ENCODE measurements at regions not wholly inside any gene's neighbourhood (a gene's known extent, or its start where the extent isn't known, plus 50 kb on each side); places are given as distances from the start of the nearest gene placed in this dataset.
A peak's percentile ranks its signal among the peaks of the same experiment; 100 is the strongest.

GRCh38 chr18:76592981-76593381 lies 97.9 kb upstream of the ZNF516 start:
- Histone ChIP-seq H3K4me3 (no peak overlapping the region), H3K27me3 (no peaks in the 10 kb centered on the region), H3K27ac (no peak overlapping the region), H3K4me1 (ENCODE audit: insufficient read depth) (peaks cover 7% of the 10 kb centered on the region), H3K36me3 (no peaks in the 10 kb centered on the region), H3K9me3 (no peaks in the 10 kb centered on the region)
- DNase-seq = no peak
- WGBS, 3 donors = 5 to 35% (median 13%) methylated on average over 10 of the region's 10 CpGs
- intact Hi-C loops (cut with DNase I) = no loop called here
- TF ChIP-seq CTCF (IDR thresholded peaks at IDR 0.05) = no peak
- TF ChIP-seq POLR2A (IDR thresholded peaks at IDR 0.05) = no peak
- no peak for TF ChIP-seq EP300 (IDR thresholded peaks at IDR 0.05)

- no peak overlapping the region for H3K27ac ChIP-seq
- intact Hi-C loops (cut with DNase I) = no loop called here
- no peak overlapping the region for H3K4me3 ChIP-seq
- no peaks in the 10 kb centered on the region for H3K9me3 ChIP-seq
- no peaks in the 10 kb centered on the region for H3K27me3 ChIP-seq
- WGBS, 3 donors = 87 to 91% (median 90%) methylated on average over 6 of the region's 6 CpGs
- no peak for DNase-seq
- H3K4me1 ChIP-seq (ENCODE audit: insufficient read depth) = peaks cover 7% of the 10 kb centered on the region
- H3K36me3 ChIP-seq = no peaks in the 10 kb centered on the region
- TF ChIP-seq EP300 (IDR thresholded peaks at IDR 0.05) (no peak), POLR2A (IDR thresholded peaks at IDR 0.05) (no peak), CTCF (IDR thresholded peaks at IDR 0.05) (no peak)
Measured at GRCh38 chr18:76592096-76592495, 97.1 kb upstream of the ZNF516 start.

- TF ChIP-seq EP300 (IDR thresholded peaks at IDR 0.05) (no peak), POLR2A (IDR thresholded peaks at IDR 0.05) (no peak)
- H3K9me3 ChIP-seq = no peaks in the 10 kb centered on the region
- no peak overlapping the region for H3K27ac ChIP-seq
- intact Hi-C loops (cut with DNase I) = no loop called here
- 67 to 84% (median 80%) methylated on average over 13 to 14 of the region's 14 CpGs for WGBS, 3 donors
- no peaks in the 10 kb centered on the region for H3K27me3 ChIP-seq
- peaks cover 7% of the 10 kb centered on the region for H3K4me1 ChIP-seq (ENCODE audit: insufficient read depth)
- H3K36me3 ChIP-seq = no peaks in the 10 kb centered on the region
- DNase-seq = no peak
- no peak overlapping the region for H3K4me3 ChIP-seq
Measured at GRCh38 chr18:76589866-76590265, 94.8 kb upstream of the ZNF516 start.

- WGBS, 3 donors = 9 to 24% (median 15%) methylated on average over 1 of the region's 1 CpG
- Histone ChIP-seq H3K9me3 (no peaks in the 10 kb centered on the region), H3K27me3 (no peaks in the 10 kb centered on the region), H3K36me3 (no peaks in the 10 kb centered on the region), H3K4me1 (ENCODE audit: insufficient read depth) (peaks cover 7% of the 10 kb centered on the region), H3K27ac (no peak overlapping the region), H3K4me3 (no peak overlapping the region)
- no peak for DNase-seq
- TF ChIP-seq CTCF (IDR thresholded peaks at IDR 0.05) = no peak
- TF ChIP-seq POLR2A (IDR thresholded peaks at IDR 0.05) = no peak
- no peak for TF ChIP-seq EP300 (IDR thresholded peaks at IDR 0.05)
- intact Hi-C loops (cut with DNase I) = no loop called here
Measured at GRCh38 chr18:76589316-76589715, 94.3 kb upstream of the ZNF516 start.

GRCh38 chr18:76588601-76589226 lies 93.7 kb upstream of the ZNF516 start:
- H3K4me1 ChIP-seq (ENCODE audit: insufficient read depth) = peaks cover 7% of the 10 kb centered on the region
- TF ChIP-seq EP300 (IDR thresholded peaks at IDR 0.05) = no peak
- TF ChIP-seq CTCF (IDR thresholded peaks at IDR 0.05) = no peak
- TF ChIP-seq POLR2A (IDR thresholded peaks at IDR 0.05) = no peak
- H3K27me3 ChIP-seq = no peaks in the 10 kb centered on the region
- peak overlapping the region; percentile 31 for H3K4me3 ChIP-seq
- no peaks in the 10 kb centered on the region for H3K9me3 ChIP-seq
- WGBS, 3 donors = 1 to 2% (median 2%) methylated on average over 21 of the region's 21 CpGs
- no peaks in the 10 kb centered on the region for H3K36me3 ChIP-seq
- no peak overlapping the region for H3K27ac ChIP-seq
- intact Hi-C loops (cut with DNase I) = no loop called here
- DNase-seq = no peak
